GM12891 (cell line): ENCODE measurements at regions not wholly inside any gene's neighbourhood (a gene's known extent, or its start where the extent isn't known, plus 50 kb on each side); places are given as distances from the start of the nearest gene placed in this dataset.

ENCODE experiments used
- DNase-seq: peaks from one replicate; pipeline ENCODE4 v3.0.0; 2011; ENCODE audit warnings: low spot score; ENCODE audit not compliant: insufficient read length
- FAIRE-seq: peaks from 2 replicates; lab custom pipeline; 2011; peaks lifted over from hg19 to GRCh38; lab: Jason Lieb, UNC
- PAX5 ChIP-seq: IDR thresholded peaks from 2 replicates; pipeline ENCODE4 v1.6.1; 2011; ENCODE audit warnings: low read length, moderate library complexity, mild to moderate bottlenecking; ENCODE audit not compliant: insufficient read depth, severe bottlenecking
- POLR2A ChIP-seq: IDR thresholded peaks from 2 replicates; pipeline ENCODE4 v1.6.1; 2011; ENCODE audit warnings: low read depth, low read length, control low read depth
- POLR2AphosphoS5 ChIP-seq: IDR thresholded peaks from 2 replicates; pipeline ENCODE4 v1.6.1; 2011; ENCODE audit warnings: low read depth, low read length, control low read depth
- POU2F2 ChIP-seq: IDR thresholded peaks from 2 replicates; pipeline ENCODE4 v1.6.1; 2011; ENCODE audit warnings: low read depth, mild to moderate bottlenecking, control low read depth, low read length, moderate library complexity
- SPI1 ChIP-seq: IDR thresholded peaks from 2 replicates; pipeline ENCODE4 v1.6.1; 2011; ENCODE audit warnings: low read depth, low read length, control low read depth
- TAF1 ChIP-seq: IDR thresholded peaks from 2 replicates; pipeline ENCODE4 v1.6.1; 2011; ENCODE audit warnings: low read depth, low read length, control low read depth

DNA sequence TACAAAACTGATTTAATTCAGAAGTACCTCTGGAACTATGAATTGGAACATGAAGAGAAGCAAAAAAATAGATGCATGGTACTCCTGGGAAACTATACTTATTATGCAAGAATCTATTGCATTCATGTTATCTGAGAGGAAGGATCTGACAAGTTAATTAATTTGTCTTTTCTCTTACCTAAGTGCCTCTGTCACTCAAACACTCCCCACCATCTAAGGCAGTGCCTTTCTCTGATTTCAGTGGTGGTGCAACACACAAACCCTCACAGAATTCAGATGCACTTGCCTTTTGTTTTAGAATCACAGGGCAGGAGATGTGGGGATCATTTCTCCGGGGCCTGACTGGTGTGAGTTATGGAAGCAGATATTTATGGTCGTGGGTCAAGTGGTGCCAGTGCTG, 52.5 kb upstream of the C9orf72 start:
- DNase-seq = no peak
- no peak for FAIRE-seq
- TF ChIP-seq POLR2A (no peak), PAX5 (no peak), TAF1 (no peak), POLR2AphosphoS5 (no peak), SPI1 (no peak), POU2F2 (no peak)

GRCh38 chr9:27626244-27627187, 53.2 kb upstream of the C9orf72 start:
- no peak for DNase-seq
- TF ChIP-seq TAF1 = no peak
- TF ChIP-seq PAX5 = no peak
- TF ChIP-seq POLR2AphosphoS5 = no peak
- TF ChIP-seq POU2F2 = no peak
- TF ChIP-seq SPI1 = no peak
- TF ChIP-seq POLR2A = no peak
- no peak for FAIRE-seq

DNA sequence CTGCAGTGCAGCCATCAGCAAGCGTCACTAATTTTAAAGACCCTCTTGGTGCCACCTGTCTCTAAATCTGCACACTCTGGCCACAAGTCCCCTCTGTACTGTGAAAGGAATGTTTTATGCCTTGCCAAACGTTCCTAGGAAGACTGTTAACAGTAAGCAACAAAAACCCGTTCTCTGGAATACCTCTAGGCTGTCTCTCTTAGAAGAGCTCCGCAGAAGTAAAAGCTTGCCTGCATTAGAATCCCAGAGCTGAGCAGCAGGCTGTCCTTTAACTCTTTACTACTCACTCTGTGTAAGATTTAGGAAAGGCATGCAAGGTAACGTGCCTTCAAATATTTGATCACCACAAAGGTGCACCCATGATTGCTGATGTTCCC, 53.9 kb upstream of the C9orf72 start:
- FAIRE-seq (no peak), DNase-seq (no peak)
- TF ChIP-seq POLR2AphosphoS5 (no peak), TAF1 (no peak), POU2F2 (no peak), PAX5 (no peak), POLR2A (no peak), SPI1 (no peak)

GRCh38 chr9:27628311-27628710, 55.0 kb upstream of the C9orf72 start:
- FAIRE-seq = no peak
- no peak for DNase-seq
- TF ChIP-seq POLR2AphosphoS5 (no peak), SPI1 (no peak), POLR2A (no peak), TAF1 (no peak), PAX5 (no peak), POU2F2 (no peak)

- no peak for FAIRE-seq
- TF ChIP-seq POU2F2 (no peak), PAX5 (no peak), SPI1 (no peak), TAF1 (no peak), POLR2AphosphoS5 (no peak), POLR2A (no peak)
- no peak for DNase-seq
Observed at GRCh38 chr9:27629425-27629824, 56.1 kb upstream of the C9orf72 start.

- TF ChIP-seq PAX5 (no peak), TAF1 (no peak), POU2F2 (no peak), POLR2AphosphoS5 (no peak), POLR2A (no peak), SPI1 (no peak)
- no peak for FAIRE-seq
Observed at GRCh38 chr9:27632254-27632653, 59.0 kb upstream of the C9orf72 start.

GRCh38 chr9:27633764-27634163, 60.5 kb upstream of the C9orf72 start:
- DNase-seq = no peak
- TF ChIP-seq POLR2AphosphoS5 (no peak), SPI1 (no peak), POU2F2 (no peak), POLR2A (no peak), TAF1 (no peak)
- FAIRE-seq = no peak

More at GRCh38 chr9:27632254-27632653, 59.0 kb upstream of the C9orf72 start:
- DNase-seq = no peak

DNA sequence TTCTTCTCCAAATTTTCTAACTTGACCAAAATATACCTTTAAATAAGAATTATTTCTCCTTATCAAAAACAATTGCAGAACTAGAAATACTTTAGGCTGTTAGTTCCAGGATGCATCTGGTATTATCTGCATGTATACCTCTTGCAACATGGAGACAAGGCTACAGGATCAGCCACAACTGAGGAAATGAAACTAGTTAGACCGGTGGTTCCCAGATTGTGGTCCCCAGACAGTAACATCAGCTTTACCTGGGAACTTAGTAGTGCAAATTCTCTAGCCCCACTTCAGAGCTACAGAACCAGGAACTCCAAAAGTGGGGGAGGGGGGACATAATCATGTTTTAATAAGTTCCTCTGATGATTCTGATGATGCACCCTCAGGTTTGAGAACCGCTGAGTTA, 61.6 kb upstream of the C9orf72 start:
- DNase-seq (no peak), FAIRE-seq (no peak)
- TF ChIP-seq SPI1 = peak; percentile 65
- no peak for TF ChIP-seq POU2F2
- no peak for TF ChIP-seq POLR2AphosphoS5

- FAIRE-seq = no peak
- no peak for DNase-seq
- TF ChIP-seq PAX5 (no peak), POLR2AphosphoS5 (no peak), POU2F2 (no peak), POLR2A (no peak), TAF1 (no peak)
Observed at GRCh38 chr9:27638716-27639115, 65.4 kb upstream of the C9orf72 start.
